Left renal cortex interstitium (tissue), 4 donors: ENCODE measurements at regions not wholly inside any gene's neighbourhood (a gene's known extent, or its start where the extent isn't known, plus 50 kb on each side); places are given as distances from the start of the nearest gene placed in this dataset.

Experiments used
- DNase-seq, 4 donors: peaks; one replicate each; pipeline ENCODE4 v3.0.0-alpha.2; 2013; ENCODE audit warnings: low read depth in 4 of 4, low spot score in 2 of 4, missing footprints in 1 of 4

DNA sequence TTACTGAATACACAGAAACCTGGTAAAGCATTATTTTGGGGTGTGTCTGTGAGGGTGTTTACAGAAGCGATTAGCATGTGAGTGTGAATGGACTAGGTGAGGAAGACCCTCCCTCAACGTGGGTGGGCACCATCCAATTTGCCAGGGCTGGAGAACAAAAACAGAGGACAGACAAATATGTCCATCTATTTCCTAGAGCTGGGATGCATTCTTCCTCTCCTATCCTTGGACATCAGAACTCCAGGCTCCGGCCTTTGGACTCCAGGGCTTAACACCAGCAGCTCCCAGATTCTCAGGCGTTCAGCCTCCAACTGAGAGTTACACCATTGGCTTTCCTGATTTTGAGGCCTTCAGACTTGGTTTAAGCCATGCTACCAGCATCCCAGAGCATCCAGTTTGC lies 65.8 kb upstream of the CHD1 start:
- DNase-seq: no peak

DNA sequence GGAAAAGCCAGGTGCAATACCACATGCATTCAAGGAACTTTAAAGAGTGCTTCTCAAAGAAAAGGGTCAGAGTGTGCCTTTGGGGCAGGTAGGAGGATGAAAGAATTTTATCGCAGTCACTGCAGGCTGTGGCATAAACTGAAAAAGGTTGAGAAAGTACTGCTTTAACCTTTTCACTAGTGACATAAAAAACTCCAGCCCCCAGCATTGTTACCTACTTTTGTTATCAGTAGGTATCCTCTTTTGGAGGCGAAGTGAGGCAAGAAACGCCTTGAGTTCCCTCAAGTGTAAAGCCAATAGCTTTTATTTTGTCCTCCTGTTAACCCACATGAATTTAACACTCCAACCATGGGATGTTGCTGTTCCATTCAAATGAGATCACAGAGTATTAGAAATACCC lies 64.7 kb upstream of the CHD1 start:
- no peak for DNase-seq

DNA sequence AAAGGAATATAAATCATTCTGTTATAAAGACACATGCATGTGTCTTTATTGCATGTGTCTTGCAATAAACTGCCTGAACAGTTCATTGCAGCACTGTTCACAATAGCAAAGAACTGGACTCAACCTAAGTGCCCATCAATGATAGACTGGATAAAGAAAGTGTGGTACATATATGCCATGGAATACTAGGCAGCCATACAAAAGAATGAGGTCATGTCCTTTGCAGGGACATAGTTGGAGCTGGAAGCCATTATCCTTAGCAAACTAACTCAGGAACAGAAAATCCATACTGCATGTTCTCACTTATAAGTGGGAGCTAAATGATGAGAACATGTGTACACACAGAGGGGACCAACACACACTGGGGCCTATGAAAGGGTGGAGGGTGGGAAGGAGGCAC lies 63.7 kb upstream of the CHD1 start:
- DNase-seq: no peak

DNA sequence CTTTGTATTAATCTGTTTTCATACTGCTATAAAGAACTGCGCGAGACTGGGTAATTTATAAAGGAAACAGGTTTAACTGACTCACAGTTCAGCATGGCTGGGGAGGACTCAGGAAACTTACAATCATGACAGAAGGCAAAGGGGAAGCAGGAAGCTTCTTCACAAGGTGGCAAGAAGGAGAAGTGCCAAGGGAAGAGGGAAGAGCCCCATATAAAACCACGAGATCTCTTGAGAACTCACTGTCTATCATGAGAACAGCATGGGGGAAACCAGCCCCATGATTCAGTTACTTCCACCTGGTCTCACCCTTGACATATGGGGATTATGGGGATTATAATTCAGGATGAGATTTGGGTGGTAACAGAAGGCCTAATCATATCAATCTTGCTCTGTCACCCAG lies 60.9 kb upstream of the CHD1 start:
- no peak for DNase-seq

DNA sequence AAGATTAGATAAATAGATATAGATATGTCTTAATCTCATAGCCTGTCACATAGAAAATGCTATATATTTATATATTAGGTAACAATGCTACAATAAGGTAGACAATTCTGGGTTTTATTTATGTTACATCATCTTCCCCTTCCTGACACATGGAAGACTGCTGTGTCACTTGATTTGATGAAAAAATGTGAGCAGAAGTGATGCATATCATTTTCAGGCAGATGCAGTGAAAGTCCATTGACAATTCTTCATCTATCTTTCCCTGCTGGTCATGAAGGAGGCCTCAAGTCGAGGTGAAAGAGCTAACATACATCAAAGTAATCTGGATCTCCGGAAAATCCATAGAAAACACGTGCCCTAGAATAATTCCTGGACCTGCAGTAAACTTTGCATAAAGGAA lies 57.8 kb upstream of the CHD1 start:
- DNase-seq: no peak

DNA sequence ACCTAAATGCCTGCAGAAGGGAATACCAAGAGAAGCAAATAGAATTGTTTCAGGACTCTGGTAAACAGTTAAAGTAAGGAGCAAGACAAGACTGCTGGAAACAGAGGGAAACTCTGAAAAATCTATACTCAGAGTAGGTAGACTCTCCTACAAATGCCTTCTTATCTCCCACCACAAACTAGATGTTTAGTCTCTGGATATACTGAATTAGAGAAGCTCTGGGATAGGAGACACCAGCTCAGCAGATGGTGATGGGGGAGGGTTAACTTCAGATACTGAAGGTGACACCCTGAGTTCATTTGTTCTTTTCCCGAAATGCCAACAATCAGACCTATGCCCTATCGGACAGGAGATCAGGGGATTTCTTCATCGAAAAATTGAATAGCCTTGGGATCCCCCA lies 54.1 kb upstream of the CHD1 start:
- no peak for DNase-seq
